Fibroblast of skin of scalp (primary cell): ENCODE measurements at regions not wholly inside any gene's neighbourhood (a gene's known extent, or its start where the extent isn't known, plus 50 kb on each side); places are given as distances from the start of the nearest gene placed in this dataset.

Experiments used
- DNase-seq: peaks from one replicate; pipeline ENCODE4 v3.0.0-alpha.2; 2013

- no peak for DNase-seq
Observed at GRCh38 chr1:86296305-86297205, 99.6 kb downstream of the ODF2L start.

GRCh38 chr1:86289746-86290145, 106.4 kb downstream of the ODF2L start:
- DNase-seq: no peak

- no peak for DNase-seq
Observed at GRCh38 chr1:86289161-86289560, 107.0 kb downstream of the ODF2L start.

GRCh38 chr1:86288586-86289147, 107.5 kb downstream of the ODF2L start:
- DNase-seq: no peak

GRCh38 chr1:86285796-86286195, 110.3 kb downstream of the ODF2L start:
- DNase-seq: no peak

- no peak for DNase-seq
Observed at GRCh38 chr1:86282611-86283010, 113.5 kb downstream of the ODF2L start.

- DNase-seq: no peak
Observed at GRCh38 chr1:86277936-86278335, 118.2 kb downstream of the ODF2L start.

- peak; percentile 38 for DNase-seq
Observed at GRCh38 chr1:86273066-86273465, 116.5 kb upstream of the COL24A1 start.

- DNase-seq: no peak
Observed at GRCh38 chr1:86272083-86272482, 115.5 kb upstream of the COL24A1 start.

- no peak for DNase-seq
Observed at GRCh38 chr1:86271046-86271445, 114.5 kb upstream of the COL24A1 start.

- DNase-seq: no peak
Observed at GRCh38 chr1:86263101-86263500, 106.5 kb upstream of the COL24A1 start.

GRCh38 chr1:86260476-86260875, 103.9 kb upstream of the COL24A1 start:
- DNase-seq: no peak

GRCh38 chr1:86259390-86259789, 102.8 kb upstream of the COL24A1 start:
- peak; percentile 59 for DNase-seq

GRCh38 chr1:86258101-86258500, 101.5 kb upstream of the COL24A1 start:
- peak; percentile 65 for DNase-seq

- DNase-seq: peak; percentile 68
Observed at GRCh38 chr1:86247597-86248279, 91.2 kb upstream of the COL24A1 start.

GRCh38 chr1:86245566-86246190, 89.1 kb upstream of the COL24A1 start:
- no peak for DNase-seq

GRCh38 chr1:86239894-86240293, 83.3 kb upstream of the COL24A1 start:
- no peak for DNase-seq

- no peak for DNase-seq
Observed at GRCh38 chr1:86239490-86239889, 82.9 kb upstream of the COL24A1 start.

- DNase-seq: no peak
Observed at GRCh38 chr1:86238226-86238625, 81.7 kb upstream of the COL24A1 start.

- no peak for DNase-seq
Observed at GRCh38 chr1:86235852-86236251, 79.3 kb upstream of the COL24A1 start.

GRCh38 chr1:86233403-86233802, 76.8 kb upstream of the COL24A1 start:
- DNase-seq: no peak

GRCh38 chr1:86231076-86231475, 74.5 kb upstream of the COL24A1 start:
- DNase-seq: no peak

- no peak for DNase-seq
Observed at GRCh38 chr1:86229405-86229975, 72.9 kb upstream of the COL24A1 start.
